IMR-90 (cell line): ENCODE measurements at regions not wholly inside any gene's neighbourhood (a gene's known extent, or its start where the extent isn't known, plus 50 kb on each side); places are given as distances from the start of the nearest gene placed in this dataset.

Experiments used
- ATAC-seq: fragments of 200-7000 bp; cut with Tn5 transposase; 2 replicates; pipeline ENCODE4 v1.9.1; 2020; ENCODE audit warnings: low read depth, mild to moderate bottlenecking, moderate library complexity
- BruUV-seq: library from RNA; stranded (reverse); fragments of 400-500 nt; replicated peaks from 2 replicates; lab custom pipeline; 2021; lab: Mats Ljungman, UMichigan
- CTCF ChIA-PET: fragments of 300-600 bp; formaldehyde crosslinking; extraction: SDS; loops from one replicate; lab custom pipeline; 2021; ENCODE audit warnings: antibody characterized with exemption; lab: Yijun Ruan, JAX
- POLR2A ChIA-PET: fragments of 300-600 bp; sonication (Branson Sonifier 250); formaldehyde crosslinking; loops from one replicate; lab custom pipeline; 2022; ENCODE audit warnings: antibody characterized with exemption; ENCODE audit not compliant: unreplicated experiment; lab: Charles Lee
- DNase-seq: peaks from one replicate; pipeline ENCODE4 v3.0.0; 2013
- H2AFZ ChIP-seq: replicated peaks from 2 replicates; pipeline ENCODE3; 2013; ENCODE audit warnings: low read length, mild to moderate bottlenecking; ENCODE audit not compliant: poor library complexity
- H2AK5ac ChIP-seq: 2 replicates; pipeline ENCODE4 v1.6.1; 2013; ENCODE audit warnings: low read depth, low read length, inconsistent platforms
- H2AK9ac ChIP-seq: replicated peaks from 2 replicates; pipeline ENCODE3; 2013; ENCODE audit warnings: mild to moderate bottlenecking, low read depth, low read length, moderate library complexity; ENCODE audit not compliant: poor library complexity
- H2BK120ac ChIP-seq: 2 replicates; pipeline ENCODE4 v1.6.1; 2013; ENCODE audit warnings: low read depth, low read length, inconsistent platforms
- H2BK15ac ChIP-seq: 3 replicates; pipeline ENCODE4 v1.6.1; 2013; ENCODE audit warnings: low read depth, low read length, inconsistent platforms
- H2BK20ac ChIP-seq: 2 replicates; pipeline ENCODE4 v1.6.1; 2013; ENCODE audit warnings: low read depth, mild to moderate bottlenecking, inconsistent platforms, low read length, moderate library complexity
- H2BK5ac ChIP-seq: 2 replicates; pipeline ENCODE4 v1.6.1; 2013; ENCODE audit warnings: mild to moderate bottlenecking, low read depth, low read length, inconsistent platforms; ENCODE audit not compliant: poor library complexity, severe bottlenecking
- H3K14ac ChIP-seq: replicated peaks from 2 replicates; pipeline ENCODE4 v1.6.1; 2013; ENCODE audit warnings: low read depth, low read length, inconsistent platforms
- H3K18ac ChIP-seq: 2 replicates; pipeline ENCODE4 v1.6.1; 2013; ENCODE audit warnings: low read depth, low read length, control low read depth
- H3K23ac ChIP-seq: 2 replicates; pipeline ENCODE4 v1.6.1; 2013; ENCODE audit warnings: low read depth, low read length, inconsistent platforms
- H3K27ac ChIP-seq: 2 replicates; pipeline ENCODE4 v1.5.1; 2013; ENCODE audit warnings: mild to moderate bottlenecking, control low read depth, low read length; ENCODE audit not compliant: insufficient read depth
- H3K27me3 ChIP-seq: 2 replicates; pipeline ENCODE4 v1.6.1; 2013; ENCODE audit warnings: low read length; ENCODE audit not compliant: control insufficient read depth, insufficient read depth
- H3K36me3 ChIP-seq: 2 replicates; pipeline ENCODE4 v1.6.1; 2013; ENCODE audit warnings: low read length, mixed read lengths; ENCODE audit not compliant: control insufficient read depth, insufficient read depth
- H3K4ac ChIP-seq: 2 replicates; pipeline ENCODE4 v1.6.1; 2013; ENCODE audit warnings: low read depth, low read length, inconsistent platforms
- H3K4me1 ChIP-seq: 2 replicates; pipeline ENCODE4 v1.6.1; 2013; ENCODE audit warnings: low read length, mixed read lengths; ENCODE audit not compliant: control insufficient read depth, insufficient read depth
- H3K4me2 ChIP-seq: 2 replicates; pipeline ENCODE4 v1.6.1; 2013; ENCODE audit warnings: low read depth, mild to moderate bottlenecking, control low read depth, low read length, moderate library complexity
- H3K4me3 ChIP-seq: 2 replicates; pipeline ENCODE4 v1.5.1; 2013; ENCODE audit warnings: low read depth, mild to moderate bottlenecking, control low read depth, low read length, moderate library complexity; ENCODE audit not compliant: insufficient read depth
- H3K56ac ChIP-seq: 2 replicates; pipeline ENCODE4 v1.6.1; 2013; ENCODE audit warnings: low read length, inconsistent platforms; ENCODE audit not compliant: insufficient read depth; ENCODE audit errors: extremely low read depth
- H3K79me1 ChIP-seq, 2 experiments: 2 replicates each; pipeline ENCODE4 v1.6.1; 2013; ENCODE audit warnings: low read length in 2 of 2, inconsistent platforms in 1 of 2, low read depth in 1 of 2
- H3K9ac ChIP-seq: 2 replicates; pipeline ENCODE4 v1.6.1; 2013; ENCODE audit warnings: low read depth, low read length, control low read depth
- H3K9me1 ChIP-seq: 2 replicates; pipeline ENCODE4 v1.6.1; 2013; ENCODE audit warnings: low read length, inconsistent platforms; ENCODE audit not compliant: insufficient read depth
- H3K9me3 ChIP-seq: 2 replicates; pipeline ENCODE4 v1.6.1; 2013; ENCODE audit warnings: low read length; ENCODE audit not compliant: control insufficient read depth, insufficient read depth
- H4K20me1 ChIP-seq: 2 replicates; pipeline ENCODE4 v1.6.1; 2013; ENCODE audit warnings: low read length, inconsistent platforms; ENCODE audit not compliant: insufficient read depth
- H4K5ac ChIP-seq: 2 replicates; pipeline ENCODE4 v1.6.1; 2013; ENCODE audit warnings: mild to moderate bottlenecking, low read depth, low read length, control low read depth
- H4K8ac ChIP-seq, 2 experiments: 2 replicates each; pipeline ENCODE4 v1.6.1; 2013; ENCODE audit warnings: low read depth in 2 of 2, low read length in 2 of 2, control low read depth in 1 of 2, inconsistent platforms in 1 of 2
- H4K91ac ChIP-seq: 2 replicates; pipeline ENCODE4 v1.6.1; 2013; ENCODE audit warnings: low read depth, low read length, inconsistent platforms; ENCODE audit not compliant: insufficient read depth
- BHLHE40 ChIP-seq: fragments of 150-350 bp; IDR thresholded peaks from 2 replicates; pipeline ENCODE4 v1.6.1; 2016; ENCODE audit warnings: mild to moderate bottlenecking, low read depth, low read length
- CEBPB ChIP-seq: IDR thresholded peaks from 2 replicates; pipeline ENCODE4 v1.6.1; 2012; ENCODE audit warnings: low read depth, low read length, improper control_type of control experiment
- CHD1 ChIP-seq: IDR thresholded peaks from 2 replicates; pipeline ENCODE4 v1.6.1; 2012; ENCODE audit warnings: low read depth, low read length, improper control_type of control experiment
- WGBS, 2 experiments: methylation state at CpG; one replicate each; pipeline versions ENCODE4 v1.1.5 to v1.1.7; 2013; ENCODE audit warnings: missing lambda C conversion rate in 2 of 2; ENCODE audit not compliant: insufficient read length in 1 of 2; ENCODE audit errors: extremely low coverage in 2 of 2; 5-methylcytosine and 5-hydroxymethylcytosine counted together
- dilution Hi-C: fragments of 300-500 bp; cut with HindIII; formaldehyde crosslinking; loops from one replicate; pipeline ENCODE4 v1.14.3; 2018; ENCODE audit warnings: low sequenced_read_pairs; ENCODE audit not compliant: unreplicated experiment
- in situ Hi-C: fragments of 300-500 bp; cut with MboI; formaldehyde crosslinking; loops from 3 replicates; pipeline ENCODE4 v1.14.3; 2019; ENCODE audit warnings: low sequenced_read_pairs, inconsistent platforms, mixed read lengths
- intact Hi-C: fragments of 100-400 bp; cut with micrococcal nuclease; formaldehyde crosslinking; loops from 2 replicates; pipeline ENCODE4 v1.10.0; 2022
- TF ChIP-seq, protein P1 (sequence below): conservative IDR thresholded peaks from 2 replicates; pipeline ENCODE4 v1.5.1; 2012; ENCODE audit warnings: mild to moderate bottlenecking, low read depth, low read length, improper control_type of control experiment
- TF ChIP-seq, protein P2 (sequence below): fragments of 150-350 bp; IDR thresholded peaks from 2 replicates; pipeline ENCODE4 v1.6.1; 2016; ENCODE audit warnings: low read depth, mild to moderate bottlenecking, low read length, moderate library complexity, borderline replicate concordance

DNA sequence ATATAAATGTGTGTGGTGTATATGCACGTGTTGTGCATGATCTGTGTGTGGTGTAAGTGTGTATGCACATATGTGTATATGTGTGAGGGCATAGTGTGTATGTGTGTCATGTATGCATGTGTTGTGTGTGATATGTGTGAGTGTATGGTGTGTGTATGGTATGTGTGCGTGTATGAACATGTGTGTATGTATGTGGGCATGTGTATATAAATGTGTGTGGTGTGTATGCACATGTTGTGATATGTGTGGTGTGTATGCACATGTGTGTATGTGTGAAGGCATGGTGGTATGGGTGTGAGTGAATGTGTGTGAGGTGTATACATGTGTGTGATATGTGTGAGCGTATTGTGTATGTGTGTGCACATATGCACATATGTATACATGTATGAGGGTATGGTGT, 198.7 kb downstream of the RBFOX3 start:
- peaks cover 18% of the 10 kb centered on the region; the same call in 1 of the 2 replicates for H3K27me3 ChIP-seq
- dilution Hi-C loops, result no loop called here

More for the DNA sequence above, 198.7 kb downstream of the RBFOX3 start:
- no peak overlapping the region for H4K91ac ChIP-seq
- no peak overlapping the region for H3K4me2 ChIP-seq
- H3K79me1 ChIP-seq, result no peaks in the 10 kb centered on the region
- no peaks in the 10 kb centered on the region for H3K9me3 ChIP-seq
- ATAC-seq, result no peak
- WGBS, 2 experiments, result 61% methylated on average over 3 of the region's 3 CpGs; no CpG with 5 or more reads in 1 of the 2 experiments
- no peak overlapping the region for H3K27ac ChIP-seq
- H2AFZ ChIP-seq, result no peak overlapping the region
- H3K36me3 ChIP-seq, result no peaks in the 10 kb centered on the region
- TF ChIP-seq BHLHE40, result no peak
- TF ChIP-seq, protein P1, sequence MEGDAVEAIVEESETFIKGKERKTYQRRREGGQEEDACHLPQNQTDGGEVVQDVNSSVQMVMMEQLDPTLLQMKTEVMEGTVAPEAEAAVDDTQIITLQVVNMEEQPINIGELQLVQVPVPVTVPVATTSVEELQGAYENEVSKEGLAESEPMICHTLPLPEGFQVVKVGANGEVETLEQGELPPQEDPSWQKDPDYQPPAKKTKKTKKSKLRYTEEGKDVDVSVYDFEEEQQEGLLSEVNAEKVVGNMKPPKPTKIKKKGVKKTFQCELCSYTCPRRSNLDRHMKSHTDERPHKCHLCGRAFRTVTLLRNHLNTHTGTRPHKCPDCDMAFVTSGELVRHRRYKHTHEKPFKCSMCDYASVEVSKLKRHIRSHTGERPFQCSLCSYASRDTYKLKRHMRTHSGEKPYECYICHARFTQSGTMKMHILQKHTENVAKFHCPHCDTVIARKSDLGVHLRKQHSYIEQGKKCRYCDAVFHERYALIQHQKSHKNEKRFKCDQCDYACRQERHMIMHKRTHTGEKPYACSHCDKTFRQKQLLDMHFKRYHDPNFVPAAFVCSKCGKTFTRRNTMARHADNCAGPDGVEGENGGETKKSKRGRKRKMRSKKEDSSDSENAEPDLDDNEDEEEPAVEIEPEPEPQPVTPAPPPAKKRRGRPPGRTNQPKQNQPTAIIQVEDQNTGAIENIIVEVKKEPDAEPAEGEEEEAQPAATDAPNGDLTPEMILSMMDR, result no peak
- TF ChIP-seq CHD1, result no peak
- TF ChIP-seq, protein P2, sequence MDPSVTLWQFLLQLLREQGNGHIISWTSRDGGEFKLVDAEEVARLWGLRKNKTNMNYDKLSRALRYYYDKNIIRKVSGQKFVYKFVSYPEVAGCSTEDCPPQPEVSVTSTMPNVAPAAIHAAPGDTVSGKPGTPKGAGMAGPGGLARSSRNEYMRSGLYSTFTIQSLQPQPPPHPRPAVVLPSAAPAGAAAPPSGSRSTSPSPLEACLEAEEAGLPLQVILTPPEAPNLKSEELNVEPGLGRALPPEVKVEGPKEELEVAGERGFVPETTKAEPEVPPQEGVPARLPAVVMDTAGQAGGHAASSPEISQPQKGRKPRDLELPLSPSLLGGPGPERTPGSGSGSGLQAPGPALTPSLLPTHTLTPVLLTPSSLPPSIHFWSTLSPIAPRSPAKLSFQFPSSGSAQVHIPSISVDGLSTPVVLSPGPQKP, result no peak
- TF ChIP-seq CEBPB, result no peak
- no peak overlapping the region for H3K4me3 ChIP-seq
- H3K56ac ChIP-seq, result no peak overlapping the region
- H3K9ac ChIP-seq, result no peak overlapping the region
- H2BK20ac ChIP-seq, result no peak overlapping the region
- H3K18ac ChIP-seq, result no peak overlapping the region
- H3K9me1 ChIP-seq, result no peaks in the 10 kb centered on the region
- H4K8ac ChIP-seq, result no peak overlapping the region
- H2BK5ac ChIP-seq, result no peak overlapping the region
- POLR2A ChIA-PET, result no interaction called here
- BruUV-seq, result no TSS peak
- H2AK5ac ChIP-seq, result no peak overlapping the region
- H3K23ac ChIP-seq, result no peak overlapping the region
- in situ Hi-C loops (no loop called here), intact Hi-C loops (no loop called here)
- no peaks in the 10 kb centered on the region for H4K20me1 ChIP-seq
- no peak overlapping the region for H2AK9ac ChIP-seq
- no peak overlapping the region for H2BK15ac ChIP-seq
- H3K14ac ChIP-seq, result no peak overlapping the region
- CTCF ChIA-PET, result no interaction called here
- no peak overlapping the region for H4K5ac ChIP-seq
- no peak overlapping the region for H3K4ac ChIP-seq
- no peak for DNase-seq
- no peaks in the 10 kb centered on the region for H3K4me1 ChIP-seq
- no peak overlapping the region for H2BK120ac ChIP-seq
